Omental fat pad (tissue), 1 donor: ENCODE measurements at regions not wholly inside any gene's neighbourhood (a gene's known extent, or its start where the extent isn't known, plus 50 kb on each side); places are given as distances from the start of the nearest gene placed in this dataset.
"Not testable (repeated sequence)": the region's sequence is repeated elsewhere in the genome, so short reads cannot be mapped to it uniquely, and the experiment has no call there.

ENCODE experiments used
- ATAC-seq: fragments of 150-250 bp; one replicate; pipeline ENCODE4 v1.9.1; 2016; ENCODE audit warnings: mild to moderate bottlenecking, moderate library complexity; ENCODE audit not compliant: low FRiP score
- DNase-seq: peaks from one replicate; pipeline ENCODE4 v3.0.0-alpha.2; 2019; ENCODE audit warnings: low spot score

- ATAC-seq, DNase-seq: not testable (repeated sequence)
Measured at GRCh38 chr2:87415586-87416265, 332.2 kb upstream of the PLGLB2 start.

DNA sequence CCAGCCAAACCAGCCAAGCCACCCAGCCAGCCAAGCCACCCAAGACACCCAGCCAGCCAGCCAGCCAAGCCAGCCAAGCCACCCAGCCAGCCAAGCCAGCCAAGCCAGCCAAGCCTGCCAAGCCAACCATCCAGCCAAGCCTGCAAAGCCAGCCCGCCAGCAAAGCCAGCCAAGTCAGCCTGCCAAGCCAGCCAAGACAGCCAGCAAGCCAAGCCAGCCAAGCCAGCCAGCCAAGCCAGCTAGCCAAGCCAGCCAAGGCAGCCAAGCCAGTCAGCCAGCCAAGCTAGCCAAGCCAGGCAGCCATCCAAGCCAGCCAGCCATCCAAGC is 331.7 kb upstream of the PLGLB2 start:
- ATAC-seq, DNase-seq: not testable (repeated sequence)

DNA sequence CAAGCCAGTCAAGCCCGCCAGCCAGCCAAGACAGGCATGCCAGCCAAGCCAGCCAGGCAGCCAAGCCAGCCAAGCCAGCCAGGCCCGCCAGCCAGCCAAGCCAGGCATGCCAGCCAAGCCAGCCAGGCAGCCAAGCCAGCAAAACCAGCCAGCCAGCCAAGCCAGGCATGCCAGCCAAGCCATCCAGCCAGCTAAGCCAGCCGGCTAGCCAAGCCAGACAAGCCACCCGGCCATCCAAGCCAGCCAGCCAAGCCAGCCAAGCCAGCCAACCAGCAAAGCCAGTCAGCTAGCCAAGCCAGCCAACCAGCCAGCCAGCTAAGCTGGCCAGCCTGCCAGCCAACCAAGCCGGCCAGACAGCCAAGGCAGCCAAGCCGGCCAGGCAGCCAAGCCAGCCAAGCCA is 330.7 kb upstream of the PLGLB2 start:
- DNase-seq, ATAC-seq: not testable (repeated sequence)

DNA sequence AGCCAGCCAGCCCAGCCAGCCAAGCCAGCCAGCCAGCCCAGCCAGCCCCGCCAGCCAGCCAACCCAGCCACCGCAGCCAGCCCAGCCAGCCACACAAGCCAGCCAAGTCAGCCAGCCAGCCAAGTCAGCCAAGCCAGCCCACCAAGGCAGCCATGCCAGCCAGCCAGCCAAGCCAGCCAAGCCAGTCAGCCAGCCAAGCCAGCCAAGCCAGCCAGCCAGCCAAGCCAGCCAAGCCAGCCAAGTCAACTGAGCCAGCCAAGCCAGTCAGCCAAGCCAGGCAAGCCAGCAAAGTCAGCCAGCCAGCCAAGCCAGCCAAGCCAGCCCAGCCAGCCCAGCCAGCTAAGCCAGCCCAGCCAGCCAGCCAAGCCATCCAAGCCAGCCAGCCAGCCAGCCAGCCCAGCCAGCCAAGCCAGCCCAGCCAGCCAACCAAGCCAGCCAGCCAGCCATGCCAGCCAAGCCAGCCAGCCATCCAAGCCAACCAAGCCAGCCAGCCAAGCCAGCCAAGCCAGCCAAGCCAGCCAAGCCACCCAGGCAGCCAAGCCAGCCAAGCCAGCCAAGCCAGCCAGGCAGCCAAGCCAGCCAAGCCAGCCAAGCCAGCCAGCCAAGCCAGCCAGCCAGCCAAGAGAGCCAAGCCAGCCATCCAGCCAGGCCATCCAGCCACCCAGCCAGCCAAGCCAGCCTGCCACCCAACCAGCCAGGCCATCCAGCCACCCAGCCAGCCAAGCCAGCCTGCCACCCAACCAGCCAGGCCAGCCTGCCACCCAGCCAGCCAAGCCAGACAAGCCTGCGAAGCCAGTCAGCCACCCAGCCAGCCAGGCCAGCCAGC is 329.9 kb upstream of the PLGLB2 start:
- DNase-seq, ATAC-seq: not testable (repeated sequence)

GRCh38 chr2:87418823-87419822 is 328.8 kb upstream of the PLGLB2 start:
- not testable (repeated sequence) for DNase-seq
- peak; percentile 57 for ATAC-seq

DNA sequence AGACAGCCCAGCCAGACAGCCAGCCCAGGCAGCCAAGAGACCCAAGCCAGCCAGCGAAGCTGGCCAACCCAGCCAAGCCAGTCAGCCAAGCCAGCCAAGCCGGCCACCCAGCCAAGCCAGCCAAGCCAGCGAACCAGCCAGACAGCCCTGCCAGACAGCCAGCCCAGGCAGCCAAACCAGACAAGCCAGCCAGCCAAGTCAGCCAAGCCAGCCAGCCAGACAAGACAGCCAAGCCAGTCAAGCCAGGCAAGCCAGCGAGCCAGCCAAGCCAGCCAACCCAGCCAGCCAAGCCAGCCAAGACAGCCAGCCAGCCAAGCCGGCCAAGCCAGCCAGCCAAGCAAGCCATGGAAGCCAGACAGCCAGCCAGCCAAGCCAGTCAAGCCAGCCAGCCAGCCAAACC is 327.9 kb upstream of the PLGLB2 start:
- DNase-seq, ATAC-seq: not testable (repeated sequence)

GRCh38 chr2:87420954-87421353 is 326.9 kb upstream of the PLGLB2 start:
- not testable (repeated sequence) for DNase-seq, ATAC-seq

DNA sequence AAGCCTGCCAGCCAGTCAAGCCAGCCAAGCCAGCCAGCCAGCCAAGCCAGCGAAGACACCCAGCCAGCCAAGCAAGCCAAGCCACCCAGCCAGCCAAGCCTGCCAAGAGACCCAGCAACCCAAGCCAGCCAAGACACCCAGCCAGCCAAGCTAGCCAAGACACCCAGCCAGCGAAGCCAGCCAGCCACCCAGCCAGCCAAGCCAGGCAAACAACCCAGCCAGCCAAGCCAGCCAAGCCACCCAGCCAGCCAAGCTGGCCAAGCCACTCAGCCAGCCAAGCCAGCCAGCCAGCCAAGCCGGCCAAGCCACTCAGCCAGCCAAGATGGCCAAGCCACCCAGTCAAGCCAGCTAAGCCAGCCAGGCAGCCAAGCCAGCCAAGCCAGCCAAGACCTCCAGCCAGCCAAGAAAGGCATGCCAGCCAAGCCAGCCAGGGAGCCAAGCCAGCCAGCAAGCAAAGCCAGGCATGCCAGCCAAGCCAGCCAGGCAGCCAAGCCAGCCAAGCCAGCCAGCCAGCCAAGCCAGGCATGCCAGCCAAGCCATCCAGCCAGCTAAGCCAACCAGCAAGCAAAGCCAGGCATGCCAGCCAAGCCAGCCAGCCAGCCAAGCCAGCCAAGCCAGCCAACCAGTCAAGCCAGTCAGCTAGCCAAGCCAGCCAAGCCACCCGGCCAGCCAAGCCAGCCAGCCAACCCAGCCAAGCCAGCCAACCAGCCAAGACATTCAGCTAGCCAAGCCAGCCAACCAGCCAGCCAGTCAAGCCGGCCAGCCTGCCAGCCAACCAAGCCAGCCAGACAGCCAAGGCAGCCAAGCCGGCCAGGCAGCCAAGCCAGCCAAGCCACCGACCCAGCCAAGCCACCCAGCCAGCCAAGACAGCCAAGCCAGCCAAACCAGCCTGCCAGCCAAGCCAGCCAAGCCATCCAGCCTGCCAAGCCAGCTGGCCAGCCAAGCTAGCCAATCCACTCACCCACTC is 323.8 kb upstream of the PLGLB2 start:
- not testable (repeated sequence) for DNase-seq, ATAC-seq

DNA sequence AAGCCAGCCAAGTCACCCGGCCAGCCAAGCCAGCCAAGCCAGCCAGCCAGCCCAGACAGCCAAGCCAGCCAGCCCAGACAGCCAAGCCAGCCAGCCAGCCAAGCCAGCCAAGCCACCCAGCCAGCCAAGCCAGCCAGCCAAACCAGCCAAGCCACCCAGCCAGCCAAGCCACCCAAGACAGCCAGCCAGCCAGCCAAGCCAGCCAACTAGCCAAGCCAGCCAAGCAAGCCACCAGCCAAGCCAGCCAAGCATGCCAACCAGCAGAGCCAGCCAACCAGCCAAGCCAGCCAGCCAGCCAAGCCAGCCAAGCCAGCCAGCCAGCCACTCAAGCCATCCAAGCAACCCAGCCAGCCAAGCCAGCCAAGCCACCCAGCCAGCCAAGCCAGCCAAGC is 323.1 kb upstream of the PLGLB2 start:
- not testable (repeated sequence) for DNase-seq, ATAC-seq

- not testable (repeated sequence) for DNase-seq, ATAC-seq
Measured at GRCh38 chr2:87425191-87425590, 322.7 kb upstream of the PLGLB2 start.

DNA sequence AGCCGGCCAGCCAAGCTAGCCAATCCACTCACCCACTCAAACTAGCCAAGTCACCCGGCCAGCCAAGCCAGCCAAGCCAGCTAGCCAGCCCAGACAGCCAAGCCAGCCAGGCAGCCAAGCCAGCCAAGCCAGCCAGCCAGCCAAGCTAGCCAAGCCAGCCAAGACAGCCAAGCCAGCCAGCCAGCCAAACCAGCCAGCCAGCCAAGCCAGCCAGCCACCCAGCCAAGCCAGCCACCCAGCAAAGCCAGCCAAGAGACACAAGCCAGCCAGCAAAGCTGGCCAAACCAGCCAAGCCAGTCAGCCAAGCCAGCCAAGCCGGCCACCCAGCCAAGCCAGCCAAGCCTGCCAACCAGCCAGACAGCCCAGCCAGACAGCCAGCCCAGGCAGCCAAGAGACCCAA is 322.2 kb upstream of the PLGLB2 start:
- not testable (repeated sequence) for DNase-seq, ATAC-seq

GRCh38 chr2:87428452-87429130 is 319.3 kb upstream of the PLGLB2 start:
- ATAC-seq, DNase-seq: not testable (repeated sequence)

GRCh38 chr2:87429206-87429930 is 318.5 kb upstream of the PLGLB2 start:
- not testable (repeated sequence) for DNase-seq, ATAC-seq

DNA sequence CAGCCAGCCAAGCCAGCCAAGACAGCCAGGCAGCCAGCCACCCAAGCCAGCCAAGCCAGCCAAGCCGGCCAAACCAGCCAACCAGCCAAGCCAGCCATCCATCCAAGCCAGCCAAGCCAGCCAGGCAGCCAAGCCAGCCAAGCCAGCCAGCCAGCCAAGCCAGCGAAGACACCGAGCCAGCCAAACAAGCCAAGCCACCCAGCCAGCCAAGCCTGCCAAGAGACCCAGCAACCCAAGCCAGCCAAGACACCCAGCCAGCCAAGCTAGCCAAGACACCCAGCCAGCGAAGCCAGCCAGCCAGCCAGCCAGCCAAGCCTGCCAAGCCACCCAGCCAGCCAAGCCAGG is 318.0 kb upstream of the PLGLB2 start:
- not testable (repeated sequence) for ATAC-seq, DNase-seq

- ATAC-seq, DNase-seq: not testable (repeated sequence)
Measured at GRCh38 chr2:87431051-87431450, 316.8 kb upstream of the PLGLB2 start.

- not testable (repeated sequence) for DNase-seq, ATAC-seq
Measured at GRCh38 chr2:87432711-87433453, 315.0 kb upstream of the PLGLB2 start.

GRCh38 chr2:87436007-87436406 is 311.9 kb upstream of the PLGLB2 start:
- ATAC-seq, DNase-seq: not testable (repeated sequence)
